Lung (tissue), 11 donors: ENCODE measurements at regions not wholly inside any gene's neighbourhood (a gene's known extent, or its start where the extent isn't known, plus 50 kb on each side); places are given as distances from the start of the nearest gene placed in this dataset.

Source experiments
- ATAC-seq: fragments of 200-7000 bp; cut with Tn5 transposase; one replicate; pipeline ENCODE4 v1.9.1; 2020; ENCODE audit warnings: moderate number of reproducible peaks; ENCODE audit not compliant: insufficient read depth, low FRiP score
- DNase-seq, 3 donors: peaks; one replicate each; pipeline ENCODE4 v3.0.0-alpha.2; 2013 to 2017
- H3K27ac ChIP-seq, 2 donors: one replicate each; pipeline ENCODE4 v1.5.1; 2013; ENCODE audit warnings: mild to moderate bottlenecking in 2 of 2, moderate library complexity in 2 of 2, control low read depth in 1 of 2, inconsistent platforms in 1 of 2, low read depth in 1 of 2, low read length in 1 of 2
- H3K27me3 ChIP-seq, 3 donors: one replicate each; pipeline ENCODE4 v1.5.1; 2013; ENCODE audit warnings: low read length in 2 of 3; ENCODE audit not compliant: control insufficient read depth in 3 of 3, insufficient read depth in 3 of 3
- H3K36me3 ChIP-seq, 4 donors: one replicate each; pipeline ENCODE4 v1.5.1; 2013; ENCODE audit warnings: low read length in 4 of 4, mild to moderate bottlenecking in 1 of 4, moderate library complexity in 1 of 4; ENCODE audit not compliant: control insufficient read depth in 4 of 4, insufficient read depth in 4 of 4
- H3K4me1 ChIP-seq, 5 donors: one replicate each; pipeline ENCODE4 v1.5.1; 2013; ENCODE audit warnings: low read length in 5 of 5, mild to moderate bottlenecking in 2 of 5, moderate library complexity in 1 of 5; ENCODE audit not compliant: control insufficient read depth in 5 of 5, insufficient read depth in 5 of 5
- H3K4me3 ChIP-seq: one replicate; pipeline ENCODE4 v1.5.1; 2013; ENCODE audit warnings: mild to moderate bottlenecking, control low read depth, moderate library complexity
- H3K9ac ChIP-seq, 2 donors: one replicate each; pipeline ENCODE4 v1.5.1; 2013; ENCODE audit warnings: low read length in 2 of 2, control low read depth in 1 of 2; ENCODE audit not compliant: insufficient read depth in 1 of 2
- H3K9me3 ChIP-seq, 4 donors: one replicate each; pipeline ENCODE4 v1.5.1; 2013; ENCODE audit warnings: low read length in 3 of 4, mild to moderate bottlenecking in 1 of 4, moderate library complexity in 1 of 4; ENCODE audit not compliant: control insufficient read depth in 4 of 4, insufficient read depth in 3 of 4
- WGBS, 2 donors: extraction: QIAGEN DNeasy Blood & Tissue Kit; methylation state at CpG; one replicate each; pipeline ENCODE4 v1.1.7; 2013; 5-methylcytosine and 5-hydroxymethylcytosine counted together
- TF ChIP-seq, protein P1 (sequence below): IDR thresholded peaks from 2 replicates; pipeline ENCODE4 v1.5.1; 2012; ENCODE audit warnings: mild to moderate bottlenecking; ENCODE audit errors: control extremely low read depth, extremely low read depth
- donor health status: control.
- donor health status: control.
- donor health status: Bipolar disorder and iron deficiency.
- donor health status: healthy.
- donor health status: DM: yes; HTN: yes; CAD: no.

DNA sequence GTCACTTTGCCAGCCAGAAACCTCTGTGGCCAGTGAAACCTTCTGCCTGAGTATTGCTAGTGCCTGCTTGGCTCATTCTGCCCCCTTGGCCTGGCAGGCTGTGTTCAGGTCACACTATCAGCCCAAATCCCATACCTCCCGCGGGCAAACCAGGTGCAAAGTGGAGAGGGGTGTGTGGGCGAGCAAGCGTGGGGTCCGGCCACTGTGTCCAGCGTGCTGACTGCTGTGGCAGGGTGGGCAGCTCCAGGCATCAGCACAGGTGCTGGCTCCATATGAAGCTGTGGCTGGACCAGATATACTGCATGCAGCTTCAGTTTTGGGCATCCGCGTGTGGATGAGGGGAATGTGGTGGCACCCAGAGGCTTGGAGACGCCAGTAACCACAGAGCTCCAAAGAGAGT lies 576.5 kb upstream of the EDIL3 start:
- TF ChIP-seq, protein P1, sequence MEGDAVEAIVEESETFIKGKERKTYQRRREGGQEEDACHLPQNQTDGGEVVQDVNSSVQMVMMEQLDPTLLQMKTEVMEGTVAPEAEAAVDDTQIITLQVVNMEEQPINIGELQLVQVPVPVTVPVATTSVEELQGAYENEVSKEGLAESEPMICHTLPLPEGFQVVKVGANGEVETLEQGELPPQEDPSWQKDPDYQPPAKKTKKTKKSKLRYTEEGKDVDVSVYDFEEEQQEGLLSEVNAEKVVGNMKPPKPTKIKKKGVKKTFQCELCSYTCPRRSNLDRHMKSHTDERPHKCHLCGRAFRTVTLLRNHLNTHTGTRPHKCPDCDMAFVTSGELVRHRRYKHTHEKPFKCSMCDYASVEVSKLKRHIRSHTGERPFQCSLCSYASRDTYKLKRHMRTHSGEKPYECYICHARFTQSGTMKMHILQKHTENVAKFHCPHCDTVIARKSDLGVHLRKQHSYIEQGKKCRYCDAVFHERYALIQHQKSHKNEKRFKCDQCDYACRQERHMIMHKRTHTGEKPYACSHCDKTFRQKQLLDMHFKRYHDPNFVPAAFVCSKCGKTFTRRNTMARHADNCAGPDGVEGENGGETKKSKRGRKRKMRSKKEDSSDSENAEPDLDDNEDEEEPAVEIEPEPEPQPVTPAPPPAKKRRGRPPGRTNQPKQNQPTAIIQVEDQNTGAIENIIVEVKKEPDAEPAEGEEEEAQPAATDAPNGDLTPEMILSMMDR = no peak
- H3K36me3 ChIP-seq = no peaks in the 10 kb centered on the region
- no peaks in the 10 kb centered on the region for H3K27me3 ChIP-seq
- H3K4me1 ChIP-seq = no peaks in the 10 kb centered on the region
- no peak for ATAC-seq
- H3K9me3 ChIP-seq = peaks cover 0 to 8% (median 4%) of the 10 kb centered on the region in 4 donors
- no peak overlapping the region for H3K9ac ChIP-seq
- H3K27ac ChIP-seq = no peak overlapping the region
- WGBS, 2 donors = 83 to 98% methylated on average over 9 of the region's 9 CpGs
- DNase-seq = no peak
- no peak overlapping the region for H3K4me3 ChIP-seq

- TF ChIP-seq, protein P1 = no peak
- no peaks in the 10 kb centered on the region for H3K4me1 ChIP-seq
- no peak for DNase-seq
These were observed 577.2 kb upstream of the EDIL3 start for GRCh38 chr5:84961903-84962302.

GRCh38 chr5:84983093-84983492 lies 598.4 kb upstream of the EDIL3 start:
- WGBS, 2 donors = 48 to 74% methylated on average over 2 of the region's 2 CpGs
- H3K9me3 ChIP-seq = no peaks in the 10 kb centered on the region
- TF ChIP-seq, protein P1 = no peak
- H3K27me3 ChIP-seq = no peaks in the 10 kb centered on the region
- H3K9ac ChIP-seq = no peak overlapping the region
- DNase-seq (no peak), ATAC-seq (no peak)
- H3K27ac ChIP-seq = no peak overlapping the region
- no peaks in the 10 kb centered on the region for H3K4me1 ChIP-seq
- H3K36me3 ChIP-seq = no peaks in the 10 kb centered on the region
- no peak overlapping the region for H3K4me3 ChIP-seq

More at GRCh38 chr5:84961903-84962302, 577.2 kb upstream of the EDIL3 start:
- no peak overlapping the region for H3K27ac ChIP-seq
- H3K27me3 ChIP-seq = no peaks in the 10 kb centered on the region
- no peak overlapping the region for H3K9ac ChIP-seq
- no peak overlapping the region for H3K4me3 ChIP-seq
- no peak for ATAC-seq
- no peaks in the 10 kb centered on the region for H3K36me3 ChIP-seq
- peaks cover 0 to 8% (median 4%) of the 10 kb centered on the region in 4 donors for H3K9me3 ChIP-seq
- WGBS, 2 donors = 67 to 71% methylated on average over 3 of the region's 3 CpGs

GRCh38 chr5:84985148-84985547 lies 600.5 kb upstream of the EDIL3 start:
- no peaks in the 10 kb centered on the region for H3K9me3 ChIP-seq
- no peaks in the 10 kb centered on the region for H3K27me3 ChIP-seq
- H3K27ac ChIP-seq = no peak overlapping the region
- H3K36me3 ChIP-seq = no peaks in the 10 kb centered on the region
- 53 to 56% methylated on average over 3 of the region's 3 CpGs for WGBS, 2 donors
- DNase-seq = peak in 1 of 3 donors; percentile 4
- no peaks in the 10 kb centered on the region for H3K4me1 ChIP-seq
- ATAC-seq = no peak
- H3K9ac ChIP-seq = no peak overlapping the region
- H3K4me3 ChIP-seq = no peak overlapping the region
- TF ChIP-seq, protein P1 = no peak
